GM12878 (cell line): ENCODE measurements at regions not wholly inside any gene's neighbourhood (a gene's known extent, or its start where the extent isn't known, plus 50 kb on each side); places are given as distances from the start of the nearest gene placed in this dataset.

Experiments used
- JUND ChIP-seq: IDR thresholded peaks from 2 replicates; pipeline ENCODE4 v1.6.1; 2012; ENCODE audit warnings: low read depth, mild to moderate bottlenecking, low read length, improper control_type of control experiment, moderate library complexity
- NRF1 ChIP-seq: conservative IDR thresholded peaks from 2 replicates; pipeline ENCODE4 v1.6.1; 2011; ENCODE audit warnings: mild to moderate bottlenecking, low read depth, low read length, improper control_type of control experiment
- RAD21 ChIP-seq: IDR thresholded peaks from 2 replicates; pipeline ENCODE4 v1.6.1; 2011; ENCODE audit warnings: mild to moderate bottlenecking, low read depth, low read length, moderate library complexity; ENCODE audit not compliant: insufficient read depth

- TF ChIP-seq RAD21 (no peak), JUND (no peak), NRF1 (no peak)
Measured at GRCh38 chr6:156123731-156124130, 653.4 kb upstream of the ARID1B start.
